ENCODE measurements at regions not wholly inside any gene's neighbourhood (a gene's known extent, or its start where the extent isn't known, plus 50 kb on each side); places are given as distances from the start of the nearest gene placed in this dataset.
"Not testable (repeated sequence)": the region's sequence is repeated elsewhere in the genome, so short reads cannot be mapped to it uniquely, and the experiment has no call there.

GRCh38 chr16:8107296-8107695 is 483.0 kb downstream of the TMEM114 start:
- DNase-seq = no peak

GRCh38 chr16:8103649-8104289 is 486.5 kb downstream of the TMEM114 start:
- no peak for DNase-seq

DNA sequence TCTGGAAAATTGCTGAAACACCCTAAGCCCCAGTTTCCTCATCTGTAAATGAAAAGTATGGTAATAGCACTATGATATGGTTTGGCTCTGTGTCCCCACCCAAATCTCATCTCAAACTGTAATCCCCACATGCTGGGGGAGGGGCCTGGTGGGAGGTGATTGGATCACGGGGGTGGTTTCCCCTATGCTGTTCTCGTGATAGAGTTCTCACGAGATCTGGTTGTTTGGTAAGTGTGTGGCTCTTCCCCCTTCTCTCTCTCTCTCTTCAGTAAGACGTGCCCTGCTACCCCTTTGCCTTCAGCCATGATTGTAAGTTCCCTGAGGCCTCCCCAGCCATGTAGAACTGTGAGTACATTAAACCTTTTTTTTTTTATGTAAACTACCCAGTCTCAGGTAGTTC is 490.7 kb downstream of the TMEM114 start:
- no peak for DNase-seq

- DNase-seq = no peak
Measured at GRCh38 chr16:8098947-8099512, 491.3 kb downstream of the TMEM114 start.

- no peak for DNase-seq
Measured at GRCh38 chr16:8096211-8096610, 494.1 kb downstream of the TMEM114 start.

DNA sequence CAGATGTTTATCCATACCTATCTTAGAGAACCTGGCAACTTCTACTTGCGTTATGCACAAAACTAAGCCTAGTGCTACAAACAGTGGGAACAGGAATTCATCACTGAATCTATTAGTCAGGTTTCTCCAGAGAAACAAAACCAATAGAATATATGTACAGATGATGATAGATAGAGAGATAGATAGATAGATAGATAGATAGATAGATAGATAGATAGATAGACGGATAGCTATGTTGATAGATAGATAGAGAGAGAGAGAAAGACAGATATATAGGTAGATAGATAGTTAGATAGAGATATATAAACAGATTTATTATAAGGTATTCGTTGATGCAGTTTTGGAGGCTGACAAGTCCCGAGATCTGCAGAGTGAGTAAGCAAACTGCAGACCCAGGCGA is 495.6 kb downstream of the TMEM114 start:
- DNase-seq = no peak

GRCh38 chr16:8088820-8089338 is 501.4 kb downstream of the TMEM114 start:
- DNase-seq = no peak

GRCh38 chr16:8087597-8088289 is 502.6 kb downstream of the TMEM114 start:
- DNase-seq = no peak

DNA sequence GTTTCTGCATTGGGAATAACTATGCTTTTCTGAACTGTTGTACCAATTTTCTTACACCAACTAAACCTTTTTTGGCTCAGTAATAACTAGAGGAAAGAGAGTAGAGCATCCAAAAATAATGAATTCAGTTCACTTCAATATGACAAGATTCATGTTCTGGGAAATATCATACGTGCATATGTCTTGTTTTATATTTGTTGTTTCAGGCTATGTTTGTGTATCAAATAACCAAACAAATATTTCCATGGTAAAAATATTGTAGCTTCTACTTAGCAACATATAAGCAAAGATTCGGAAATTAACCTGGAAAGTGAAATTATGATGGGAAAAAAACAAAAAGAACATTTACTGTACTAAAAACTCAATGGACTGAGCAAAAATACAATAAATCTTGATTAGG is 503.2 kb downstream of the TMEM114 start:
- DNase-seq = no peak

GRCh38 chr16:8084882-8085281 is 505.4 kb downstream of the TMEM114 start:
- DNase-seq = no peak

GRCh38 chr16:8084302-8084701 is 506.0 kb downstream of the TMEM114 start:
- no peak for DNase-seq

DNA sequence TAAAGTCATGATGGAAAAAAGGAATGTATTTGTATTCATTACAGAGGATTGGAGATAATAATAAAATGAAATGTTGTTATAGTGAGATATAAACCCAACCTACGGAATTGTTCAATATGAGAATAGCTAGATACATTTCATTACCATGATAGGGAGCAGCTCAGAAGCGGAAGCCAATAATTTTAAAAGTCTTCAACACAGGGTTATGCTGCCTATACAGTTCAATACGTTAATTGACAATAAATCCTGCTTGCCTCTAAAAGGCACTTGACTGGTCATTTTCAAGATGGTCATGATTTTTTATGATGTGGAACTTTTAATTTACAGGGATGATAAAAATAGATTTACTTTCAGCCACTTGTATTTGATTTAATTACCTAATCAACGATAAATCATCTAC is 506.8 kb downstream of the TMEM114 start:
- DNase-seq = no peak

- DNase-seq = no peak
Measured at GRCh38 chr16:8080817-8081216, 509.5 kb downstream of the TMEM114 start.

DNA sequence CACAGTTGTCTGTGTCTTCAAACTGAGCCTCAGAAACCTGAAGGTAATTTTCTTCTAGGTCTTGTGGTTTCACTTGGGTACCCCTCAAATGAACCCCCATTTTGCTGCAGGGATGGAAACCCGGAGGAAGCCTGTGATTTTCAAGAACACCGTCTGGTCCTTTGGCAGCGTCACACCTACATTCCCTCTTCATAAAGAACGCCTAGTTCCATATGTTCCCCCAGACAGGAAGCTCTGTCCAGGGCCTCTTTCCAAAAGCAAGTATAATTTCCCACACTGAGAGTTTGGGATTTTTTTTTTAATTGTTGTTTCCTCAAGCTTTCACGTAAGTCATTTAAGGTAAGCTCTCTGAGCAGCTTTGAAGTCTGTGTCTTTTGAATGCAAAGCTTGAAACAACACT is 515.0 kb downstream of the TMEM114 start:
- no peak for DNase-seq

- DNase-seq = no peak
Measured at GRCh38 chr16:8070506-8070905, 519.8 kb downstream of the TMEM114 start.

DNA sequence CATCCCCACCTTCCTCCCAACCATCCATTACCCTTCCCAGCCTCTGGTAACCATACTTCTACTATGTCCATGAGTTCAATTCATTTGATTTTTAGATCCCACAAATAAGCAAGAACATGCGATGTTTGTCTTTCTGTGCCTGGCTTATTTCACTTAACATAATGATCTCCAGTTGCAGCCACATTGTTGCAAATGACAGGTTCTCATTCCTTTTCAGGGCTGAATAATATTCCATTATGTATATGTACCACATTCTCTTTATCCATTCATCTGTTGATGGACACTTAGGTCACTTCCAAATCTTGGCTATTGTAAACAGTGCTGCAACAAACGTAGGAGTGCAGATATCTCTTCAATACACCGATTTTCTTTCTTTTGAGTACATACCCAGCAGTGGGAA is 522.1 kb downstream of the TMEM114 start:
- DNase-seq = not testable (repeated sequence)

DNA sequence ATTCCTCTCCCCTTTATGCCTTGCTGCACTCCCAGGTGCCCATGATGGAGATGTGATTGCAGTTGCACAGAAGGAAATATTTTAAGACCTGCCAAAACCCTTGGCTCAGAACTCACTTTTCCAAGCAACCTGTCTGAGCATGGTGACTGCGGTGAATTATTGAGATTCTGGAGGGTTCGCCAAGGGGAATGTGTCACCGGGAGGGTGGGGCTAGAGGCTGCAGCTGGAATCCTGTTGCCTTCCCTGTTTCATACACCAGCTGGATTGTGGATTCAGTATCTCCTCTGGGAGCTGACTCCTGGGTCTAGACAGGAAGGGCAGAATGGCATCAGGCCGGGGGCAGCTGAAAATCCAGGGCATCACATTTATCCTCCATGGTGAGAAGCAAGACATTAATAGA is 527.2 kb downstream of the TMEM114 start:
- no peak for DNase-seq

- no peak for DNase-seq
Measured at GRCh38 chr16:8062677-8063076, 527.6 kb downstream of the TMEM114 start.

DNA sequence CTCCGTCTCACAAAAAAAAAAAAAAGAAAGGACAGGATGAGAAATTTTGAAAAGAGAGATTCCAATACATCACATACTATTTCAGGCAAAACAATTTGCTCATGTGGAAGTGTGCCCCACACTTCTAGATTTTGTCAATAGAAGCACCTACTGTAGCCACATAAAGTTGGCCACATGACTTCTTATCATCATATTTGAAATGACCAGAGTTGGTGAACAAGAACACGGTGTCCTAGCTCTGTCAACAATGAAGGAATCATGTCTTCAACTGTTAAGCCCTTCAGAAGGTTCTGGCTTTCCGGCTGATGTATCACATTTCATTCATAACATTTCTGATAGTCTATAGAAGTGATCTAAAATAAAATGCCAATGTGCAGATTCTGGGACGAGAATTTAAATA is 534.5 kb downstream of the TMEM114 start:
- DNase-seq = no peak

DNA sequence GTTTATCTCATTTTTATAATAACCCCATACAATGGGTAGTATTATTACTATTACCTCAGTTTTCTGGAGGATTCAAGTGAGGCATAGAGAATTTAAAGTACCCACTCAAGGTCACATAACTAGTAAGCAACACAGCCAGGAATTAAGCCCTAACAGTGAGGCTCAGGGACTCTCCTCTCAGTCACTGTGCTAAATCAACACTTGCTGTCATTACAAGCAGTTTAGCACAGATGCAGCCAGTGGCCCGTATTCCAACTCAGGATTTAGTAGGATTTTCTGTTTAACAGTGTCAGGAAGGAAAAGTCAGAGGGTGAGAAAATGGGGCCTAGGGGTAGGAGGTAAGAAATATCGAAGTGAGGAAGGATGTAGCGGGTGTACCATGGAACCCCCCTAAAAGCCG is 536.9 kb downstream of the TMEM114 start:
- DNase-seq = no peak

- DNase-seq = no peak
Measured at GRCh38 chr16:8048433-8048832, 541.9 kb downstream of the TMEM114 start.

DNA sequence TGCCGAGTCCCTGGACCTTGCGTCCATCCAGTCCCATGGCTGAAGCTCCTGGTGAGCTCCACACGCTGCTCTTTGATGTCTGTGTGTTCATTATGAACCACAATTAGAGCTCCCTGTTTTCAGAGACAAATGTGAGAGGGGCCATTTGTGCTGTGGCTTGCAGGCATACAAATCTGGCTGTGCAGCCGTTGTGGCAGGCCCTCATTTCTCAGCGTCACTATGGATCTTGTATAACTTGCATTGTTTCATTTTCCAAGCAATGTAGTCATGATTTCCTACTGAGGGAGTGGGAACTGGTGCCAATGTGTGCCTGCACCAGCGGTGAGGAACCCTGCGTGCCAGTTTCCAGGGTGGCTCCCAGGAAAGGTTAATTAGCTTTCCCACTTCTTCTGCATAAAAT is 542.6 kb downstream of the TMEM114 start:
- DNase-seq = no peak

DNA sequence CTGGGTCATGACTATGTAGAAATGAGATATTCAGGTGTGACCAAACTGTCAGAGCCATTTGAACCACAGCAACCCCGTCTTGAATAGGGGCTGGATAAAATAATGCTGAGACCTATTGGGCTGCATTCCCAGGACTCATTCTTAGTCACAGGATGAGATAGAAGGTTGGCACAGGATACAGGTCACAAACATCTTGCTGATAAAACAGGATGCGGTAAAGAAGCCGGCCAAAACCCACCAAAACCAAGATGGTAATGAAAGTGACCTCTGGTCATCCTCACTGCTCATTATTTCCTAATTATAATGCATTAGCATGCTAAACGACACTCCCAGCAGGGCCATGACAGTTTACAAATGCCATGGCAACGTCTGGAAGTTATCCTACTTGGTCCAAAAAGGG is 545.5 kb downstream of the TMEM114 start:
- no peak for DNase-seq

GRCh38 chr16:8032406-8032805 is 557.9 kb downstream of the TMEM114 start:
- no peak for DNase-seq

Data from activated CD8-positive, alpha-beta memory T cell treated with anti-CD3 and anti-CD28 coated beads, Interleukin-2, amount 50 U/mL, for 48 hours (primary cell).